H9 (cell line): ENCODE measurements at regions not wholly inside any gene's neighbourhood (a gene's known extent, or its start where the extent isn't known, plus 50 kb on each side); places are given as distances from the start of the nearest gene placed in this dataset.

Source experiments
- DNase-seq: peaks from one replicate; pipeline ENCODE4 v3.0.0-alpha.2; 2017
- H2AFZ ChIP-seq: one replicate; pipeline ENCODE4 v1.6.1; 2013; ENCODE audit warnings: mild to moderate bottlenecking, low read length, control low read depth, moderate library complexity
- H2AK5ac ChIP-seq: 2 replicates; pipeline ENCODE4 v1.6.1; 2013; ENCODE audit warnings: low read length, control low read depth, mixed read lengths; ENCODE audit not compliant: insufficient read length
- H2BK120ac ChIP-seq: one replicate; pipeline ENCODE4 v1.6.1; 2013; ENCODE audit warnings: low read depth, mild to moderate bottlenecking, low read length, control low read depth, inconsistent platforms; ENCODE audit not compliant: poor library complexity, severe bottlenecking
- H2BK12ac ChIP-seq: 2 replicates; pipeline ENCODE4 v1.6.1; 2013; ENCODE audit warnings: low read length, control low read depth, mixed read lengths, low read depth; ENCODE audit not compliant: insufficient read length
- H2BK15ac ChIP-seq: 2 replicates; pipeline ENCODE4 v1.6.1; 2013; ENCODE audit warnings: low read depth, low read length, control low read depth
- H2BK20ac ChIP-seq: one replicate; pipeline ENCODE4 v1.6.1; 2013; ENCODE audit warnings: low read depth, mild to moderate bottlenecking, low read length, control low read depth, inconsistent platforms; ENCODE audit not compliant: poor library complexity, severe bottlenecking
- H2BK5ac ChIP-seq: 2 replicates; pipeline ENCODE4 v1.6.1; 2013; ENCODE audit warnings: low read length, control low read depth, mixed read lengths; ENCODE audit not compliant: insufficient read length
- H3K14ac ChIP-seq: 2 replicates; pipeline ENCODE4 v1.6.1; 2013; ENCODE audit warnings: low read length, control low read depth; ENCODE audit not compliant: insufficient read depth
- H3K18ac ChIP-seq: 2 replicates; pipeline ENCODE4 v1.6.1; 2013; ENCODE audit warnings: low read depth, mild to moderate bottlenecking, mixed read lengths, low read length, control low read depth; ENCODE audit not compliant: insufficient read length
- H3K23ac ChIP-seq: 2 replicates; pipeline ENCODE4 v1.6.1; 2013; ENCODE audit warnings: low read length, control low read depth, mixed read lengths, low read depth; ENCODE audit not compliant: insufficient read length
- H3K23me2 ChIP-seq: 2 replicates; pipeline ENCODE4 v1.6.1; 2013; ENCODE audit warnings: low read depth, mild to moderate bottlenecking, mixed read lengths, low read length, control low read depth; ENCODE audit not compliant: insufficient read length, poor library complexity, severe bottlenecking
- H3K27ac ChIP-seq: 2 replicates; pipeline ENCODE4 v1.5.1; 2013; ENCODE audit warnings: low read length, control low read depth, mixed read lengths, low read depth; ENCODE audit not compliant: insufficient read length
- H3K27me3 ChIP-seq: 2 replicates; pipeline ENCODE4 v1.6.1; 2013; ENCODE audit warnings: low read length, control low read depth, inconsistent platforms; ENCODE audit not compliant: insufficient read depth
- H3K4ac ChIP-seq: 2 replicates; pipeline ENCODE4 v1.6.1; 2013; ENCODE audit warnings: low read depth, mild to moderate bottlenecking, control low read depth, inconsistent platforms, low read length, moderate library complexity
- H3K4me1 ChIP-seq: 2 replicates; pipeline ENCODE4 v1.6.1; 2013; ENCODE audit warnings: low read length, control low read depth, inconsistent platforms; ENCODE audit not compliant: insufficient read depth
- H3K4me2 ChIP-seq: 2 replicates; pipeline ENCODE4 v1.6.1; 2013; ENCODE audit warnings: low read length, control low read depth, mixed read lengths; ENCODE audit not compliant: insufficient read length, insufficient read depth
- H3K56ac ChIP-seq: 2 replicates; pipeline ENCODE4 v1.6.1; 2013; ENCODE audit warnings: low read depth, mild to moderate bottlenecking, mixed read lengths, low read length, control low read depth; ENCODE audit not compliant: insufficient read length
- H3K79me1 ChIP-seq: 2 replicates; pipeline ENCODE4 v1.6.1; 2013; ENCODE audit warnings: low read depth, mild to moderate bottlenecking, moderate library complexity, low read length, control low read depth, inconsistent platforms; ENCODE audit not compliant: insufficient read depth, poor library complexity, severe bottlenecking
- H3K79me2 ChIP-seq: 2 replicates; pipeline ENCODE4 v1.6.1; 2013; ENCODE audit warnings: low read length, control low read depth, inconsistent platforms; ENCODE audit not compliant: insufficient read depth
- H3K9ac ChIP-seq: 2 replicates; pipeline ENCODE4 v1.6.1; 2013; ENCODE audit warnings: low read length, control low read depth, mixed read lengths; ENCODE audit not compliant: insufficient read length; ENCODE audit errors: extremely low read depth
- H3K9me3 ChIP-seq: one replicate; pipeline ENCODE4 v1.6.1; 2013; ENCODE audit warnings: low read depth, low read length, inconsistent platforms; ENCODE audit not compliant: control insufficient read depth
- H3T11ph ChIP-seq: one replicate; pipeline ENCODE4 v1.6.1; 2013; ENCODE audit warnings: mild to moderate bottlenecking, low read length, control low read depth, inconsistent platforms
- H4K20me1 ChIP-seq: one replicate; pipeline ENCODE4 v1.6.1; 2013; ENCODE audit not compliant: control insufficient read depth, insufficient read length, insufficient read depth
- H4K5ac ChIP-seq: 2 replicates; pipeline ENCODE4 v1.6.1; 2013; ENCODE audit warnings: low read depth, mild to moderate bottlenecking, mixed read lengths, low read length, control low read depth; ENCODE audit not compliant: insufficient read length
- H4K8ac ChIP-seq: replicated peaks from 2 replicates; pipeline ENCODE4 v1.6.1; 2013; ENCODE audit warnings: low read length, control low read depth, mixed read lengths, low read depth; ENCODE audit not compliant: insufficient read length
- H4K91ac ChIP-seq: 2 replicates; pipeline ENCODE4 v1.6.1; 2013; ENCODE audit warnings: low read depth, mild to moderate bottlenecking, moderate library complexity, mixed read lengths, low read length, control low read depth; ENCODE audit not compliant: insufficient read length
- H3K27ac Mint-ChIP-seq, 3 experiments: 2 replicates in 2 of 3; 3 replicates in 1 of 3; pipeline ENCODE4 v1.8.0; 2020 to 2021; ENCODE audit warnings: mixed read lengths in 3 of 3, mild to moderate bottlenecking in 1 of 3, moderate library complexity in 1 of 3
- H3K27me3 Mint-ChIP-seq: 2 replicates; pipeline ENCODE4 v1.8.0; 2021; ENCODE audit warnings: low read depth, mild to moderate bottlenecking, moderate library complexity, mixed read lengths
- H3K36me3 Mint-ChIP-seq, 3 experiments: 2 replicates in 2 of 3; 3 replicates in 1 of 3; pipeline ENCODE4 v1.8.0; 2020 to 2021; ENCODE audit warnings: low read depth in 3 of 3, mixed read lengths in 3 of 3; ENCODE audit not compliant: insufficient read depth in 1 of 3
- H3K4me1 Mint-ChIP-seq, 2 experiments: 2 replicates each; pipeline ENCODE4 v1.8.0; 2020; ENCODE audit warnings: mixed read lengths in 2 of 2
- H3K4me3 Mint-ChIP-seq, 2 experiments: 2 replicates in 1 of 2; 3 replicates in 1 of 2; pipeline ENCODE4 v1.8.0; 2020 to 2021; ENCODE audit warnings: mild to moderate bottlenecking in 2 of 2, mixed read lengths in 2 of 2, moderate library complexity in 1 of 2
- H3K9me3 Mint-ChIP-seq, 2 experiments: 2 replicates in 1 of 2; 3 replicates in 1 of 2; pipeline ENCODE4 v1.8.0; 2020; ENCODE audit warnings: mild to moderate bottlenecking in 2 of 2, mixed read lengths in 2 of 2, moderate library complexity in 1 of 2
- CTCF ChIP-seq: fragments of 200-600 bp; sonication (generic); conservative IDR thresholded peaks from 3 replicates; pipeline ENCODE4 v1.8.0; 2021; ENCODE audit warnings: antibody characterized with exemption, mild to moderate bottlenecking
- WGBS: extraction: QIAGEN DNeasy Blood & Tissue Kit; methylation state at CpG from one replicate; pipeline ENCODE4 v1.1.7; 2013; ENCODE audit warnings: missing lambda C conversion rate, low lambda C conversion rate, mixed read lengths; ENCODE audit not compliant: insufficient read length; ENCODE audit errors: extremely low coverage; 5-methylcytosine and 5-hydroxymethylcytosine counted together

- no peak overlapping the region for H3K27ac ChIP-seq
- H4K20me1 ChIP-seq, result no peaks in the 10 kb centered on the region
- H3K56ac ChIP-seq, result no peak overlapping the region
- no peak overlapping the region for H3K18ac ChIP-seq
- H3K27me3 Mint-ChIP-seq, result no peaks in the 10 kb centered on the region
- no peak overlapping the region for H3K14ac ChIP-seq
- H2BK120ac ChIP-seq, result no peak overlapping the region
- H4K8ac ChIP-seq, result no peak overlapping the region
- no CpG with 5 or more reads among the region's 1 CpG for WGBS
- no peak overlapping the region for H3K4ac ChIP-seq
- no peaks in the 10 kb centered on the region for H3K23me2 ChIP-seq
- H4K91ac ChIP-seq, result no peak overlapping the region
- no peak overlapping the region for H2BK15ac ChIP-seq
- H3K4me1 Mint-ChIP-seq, result peaks cover 24 to 27% of the 10 kb centered on the region in 2 experiments
- no peak overlapping the region for H4K5ac ChIP-seq
- no peak overlapping the region for H3K4me2 ChIP-seq
- DNase-seq, result no peak
- H3K27ac Mint-ChIP-seq, result no peak overlapping the region
- no peak overlapping the region for H3T11ph ChIP-seq
- TF ChIP-seq CTCF, result no peak
- H3K23ac ChIP-seq, result no peak overlapping the region
- H3K79me1 ChIP-seq, result no peaks in the 10 kb centered on the region
- 0 out of 7 replicates have a peak, but pooled peaks cover 0 to 8% (median 0%) of the 10 kb centered on the region in 3 experiments for H3K36me3 Mint-ChIP-seq
- H3K9me3 ChIP-seq, result no peaks in the 10 kb centered on the region
- H2BK12ac ChIP-seq, result no peak overlapping the region
- no peaks in the 10 kb centered on the region for H3K27me3 ChIP-seq
- no peak overlapping the region for H2BK20ac ChIP-seq
- no peak overlapping the region for H2AK5ac ChIP-seq
- H3K4me1 ChIP-seq, result peaks cover 5% of the 10 kb centered on the region; the same call in 1 of the 2 replicates
- no peak overlapping the region for H2AFZ ChIP-seq
- H3K4me3 Mint-ChIP-seq, result no peak overlapping the region
- no peaks in the 10 kb centered on the region for H3K79me2 ChIP-seq
- H3K9ac ChIP-seq, result no peak overlapping the region
- H2BK5ac ChIP-seq, result no peak overlapping the region
- H3K9me3 Mint-ChIP-seq, result no peaks in the 10 kb centered on the region
Measured at GRCh38 chr13:85137516-85137915, 661.7 kb downstream of the SLITRK6 start.
